HCT116 (cell line): ENCODE measurements at regions not wholly inside any gene's neighbourhood (a gene's known extent, or its start where the extent isn't known, plus 50 kb on each side); places are given as distances from the start of the nearest gene placed in this dataset.

Experiments used
- CEBPB ChIP-seq: IDR thresholded peaks from 2 replicates; pipeline ENCODE4 v1.6.1; 2012; ENCODE audit warnings: low read depth
- CTCF ChIP-seq, 3 experiments: fragments of 200-600 bp in 1 of 3; sonication (generic) in 1 of 3; IDR thresholded peaks in 2 of 3; conservative IDR thresholded peaks in 1 of 3; 2 replicates each; pipeline ENCODE4 v1.5.1; 2012 to 2017; ENCODE audit warnings: low read depth in 2 of 3, low read length in 2 of 3, antibody characterized with exemption in 1 of 3, borderline replicate concordance in 1 of 3, control low read depth in 1 of 3, mild to moderate bottlenecking in 1 of 3, mixed read lengths in 1 of 3, mixed run types in 1 of 3, moderate library complexity in 1 of 3; ENCODE audit not compliant: insufficient read depth in 1 of 3
- EZH2 ChIP-seq: fragments of 200-600 bp; sonication (generic); IDR thresholded peaks from 2 replicates; pipeline ENCODE4 v1.6.1; 2017; ENCODE audit warnings: antibody characterized with exemption, mixed run types
- EZH2phosphoT487 ChIP-seq: fragments of 200-600 bp; IDR thresholded peaks from 2 replicates; pipeline ENCODE4 v1.6.1; 2018; ENCODE audit warnings: antibody characterized with exemption, borderline replicate concordance
- MAX ChIP-seq: IDR thresholded peaks from 2 replicates; pipeline ENCODE4 v1.6.1; 2012
- POLR2A ChIP-seq: IDR thresholded peaks from 2 replicates; pipeline ENCODE4 v1.7.0; 2011; ENCODE audit warnings: borderline replicate concordance; ENCODE audit not compliant: insufficient read depth, insufficient read length; ENCODE audit errors: extremely low read depth
- POLR2AphosphoS5 ChIP-seq: IDR thresholded peaks from 2 replicates; pipeline ENCODE4 v1.6.1; 2011; ENCODE audit warnings: mild to moderate bottlenecking, low read depth, low read length, moderate library complexity
- RAD21 ChIP-seq: IDR thresholded peaks from 2 replicates; pipeline ENCODE4 v1.6.1; 2012; ENCODE audit warnings: low read depth, mild to moderate bottlenecking
- REST ChIP-seq: IDR thresholded peaks from 2 replicates; pipeline ENCODE4 v1.6.1; 2012; ENCODE audit warnings: low read depth
- SP1 ChIP-seq: IDR thresholded peaks from 2 replicates; pipeline ENCODE4 v1.6.1; 2012; ENCODE audit warnings: low read depth
- ZNF274 ChIP-seq: fragments of 200-500 bp; sonication (Bioruptor generic); IDR thresholded peaks from 2 replicates; pipeline ENCODE4 v1.6.1; 2014; ENCODE audit warnings: mild to moderate bottlenecking, low read depth, low read length, inconsistent platforms
- TF ChIP-seq, protein P1 (sequence below): IDR thresholded peaks from 2 replicates; pipeline ENCODE4 v1.6.1; 2011; ENCODE audit warnings: mild to moderate bottlenecking, low read length, moderate library complexity; ENCODE audit not compliant: insufficient replicate concordance; ENCODE audit errors: extremely low read depth

- no peak for TF ChIP-seq EZH2
- no peak for TF ChIP-seq SP1
- TF ChIP-seq, protein P1, sequence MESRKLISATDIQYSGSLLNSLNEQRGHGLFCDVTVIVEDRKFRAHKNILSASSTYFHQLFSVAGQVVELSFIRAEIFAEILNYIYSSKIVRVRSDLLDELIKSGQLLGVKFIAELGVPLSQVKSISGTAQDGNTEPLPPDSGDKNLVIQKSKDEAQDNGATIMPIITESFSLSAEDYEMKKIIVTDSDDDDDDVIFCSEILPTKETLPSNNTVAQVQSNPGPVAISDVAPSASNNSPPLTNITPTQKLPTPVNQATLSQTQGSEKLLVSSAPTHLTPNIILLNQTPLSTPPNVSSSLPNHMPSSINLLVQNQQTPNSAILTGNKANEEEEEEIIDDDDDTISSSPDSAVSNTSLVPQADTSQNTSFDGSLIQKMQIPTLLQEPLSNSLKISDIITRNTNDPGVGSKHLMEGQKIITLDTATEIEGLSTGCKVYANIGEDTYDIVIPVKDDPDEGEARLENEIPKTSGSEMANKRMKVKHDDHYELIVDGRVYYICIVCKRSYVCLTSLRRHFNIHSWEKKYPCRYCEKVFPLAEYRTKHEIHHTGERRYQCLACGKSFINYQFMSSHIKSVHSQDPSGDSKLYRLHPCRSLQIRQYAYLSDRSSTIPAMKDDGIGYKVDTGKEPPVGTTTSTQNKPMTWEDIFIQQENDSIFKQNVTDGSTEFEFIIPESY: no peak
- no peak for TF ChIP-seq RAD21
- TF ChIP-seq MAX: no peak
- TF ChIP-seq CTCF (IDR thresholded peaks at IDR 0.05 in 2 of 3, conservative IDR thresholded peaks at IDR 0.05 in 1 of 3; ENCODE audit: borderline replicate concordance in 1 of 3, insufficient read depth in 1 of 3, low read depth in 2 of 3, low read length in 2 of 3): no peak
- no peak for TF ChIP-seq REST
- no peak for TF ChIP-seq EZH2phosphoT487
- no peak for TF ChIP-seq ZNF274
- no peak for TF ChIP-seq POLR2A
- no peak for TF ChIP-seq POLR2AphosphoS5
- TF ChIP-seq CEBPB: no peak
Observed at GRCh38 chr9:23496489-23497136, 329.4 kb downstream of the ELAVL2 start.
